Activated CD8-positive, alpha-beta memory T cell treated with anti-CD3 and anti-CD28 coated beads for 1 hour (primary cell): ENCODE measurements at regions not wholly inside any gene's neighbourhood (a gene's known extent, or its start where the extent isn't known, plus 50 kb on each side); places are given as distances from the start of the nearest gene placed in this dataset.
A peak's percentile ranks its signal among the peaks of the same experiment; 100 is the strongest.
"Not testable (repeated sequence)": the region's sequence is repeated elsewhere in the genome, so short reads cannot be mapped to it uniquely, and the experiment has no call there.

Experiments used
- DNase-seq, 2 donors: peaks; one replicate each; pipeline ENCODE4 v3.0.0-alpha.2; 2020; ENCODE audit warnings: low read depth in 1 of 2; ENCODE audit errors: extremely low read depth in 1 of 2

DNA sequence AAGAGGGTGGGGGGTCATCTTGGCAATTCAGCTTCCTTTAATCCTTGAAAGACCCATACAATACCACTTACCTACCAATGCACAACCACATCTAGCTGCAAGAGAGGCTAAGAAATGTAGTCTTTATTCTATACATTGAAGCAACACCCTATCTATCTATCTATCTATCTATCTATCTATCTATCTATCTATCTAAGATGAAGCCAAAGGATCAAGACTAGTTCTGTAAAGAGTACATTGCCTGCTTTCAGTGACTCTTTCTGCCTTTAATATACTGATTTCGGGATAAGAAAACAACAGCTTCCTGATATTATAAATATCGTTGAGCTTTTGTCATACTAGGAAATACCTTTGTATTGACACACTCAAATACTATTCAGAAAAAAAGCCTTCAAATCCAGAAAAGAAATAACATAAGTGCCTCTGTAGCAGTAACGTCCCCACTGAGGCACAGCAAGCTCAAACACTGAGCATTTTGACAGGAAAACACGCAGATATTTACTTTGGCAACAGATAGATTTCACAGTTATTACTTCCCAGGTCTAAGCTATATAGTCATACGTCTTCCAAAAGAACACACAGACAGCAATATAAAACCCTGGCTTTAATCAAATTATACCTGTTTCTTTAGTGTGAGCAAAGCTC, 139.4 kb upstream of the SERTAD2 start:
- DNase-seq, result no peak

DNA sequence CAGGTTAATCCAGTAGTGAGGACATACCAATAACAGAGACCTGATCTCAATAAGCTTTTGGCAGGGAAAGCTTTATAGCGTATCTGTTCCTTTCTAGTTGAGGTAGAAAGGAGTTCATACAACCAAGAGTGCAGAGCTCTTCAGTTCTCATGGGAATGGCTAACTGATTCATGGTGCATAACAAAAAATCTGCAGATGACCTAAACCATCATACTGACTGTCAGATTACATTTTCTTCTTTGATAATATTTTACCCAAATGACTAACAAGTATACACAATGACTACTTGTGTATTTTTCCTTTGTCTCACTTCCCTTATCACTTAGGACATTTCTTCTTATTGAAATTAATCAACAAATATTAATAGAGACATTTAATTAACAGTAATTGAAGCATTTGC, 140.0 kb upstream of the SERTAD2 start:
- DNase-seq, result no peak

DNA sequence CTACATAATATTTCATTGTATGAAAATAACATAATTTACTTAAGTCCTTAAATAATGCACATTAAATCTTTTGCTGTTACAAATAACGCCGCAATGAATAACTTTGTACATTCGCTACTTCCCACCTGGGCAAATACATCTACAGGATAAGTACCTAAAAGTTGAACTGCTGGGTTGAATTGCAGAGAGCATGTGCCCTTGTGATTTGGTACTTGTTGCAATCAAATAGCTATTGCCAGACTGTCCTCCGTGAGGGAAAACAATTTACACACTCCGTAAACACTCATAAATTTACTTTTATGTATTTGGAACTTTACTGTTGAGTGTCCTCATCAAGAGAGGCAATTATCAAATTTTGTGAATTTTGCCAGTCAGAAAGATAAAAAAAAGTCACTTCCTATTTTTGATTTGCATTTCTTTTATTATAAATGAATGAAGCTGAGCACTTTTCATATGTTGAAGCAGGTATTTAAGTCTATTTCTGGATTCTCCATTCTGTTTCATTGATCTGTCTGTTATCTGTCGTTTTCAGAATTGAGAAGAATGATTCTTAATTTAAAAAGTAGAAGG, 140.8 kb upstream of the SERTAD2 start:
- no peak for DNase-seq

DNA sequence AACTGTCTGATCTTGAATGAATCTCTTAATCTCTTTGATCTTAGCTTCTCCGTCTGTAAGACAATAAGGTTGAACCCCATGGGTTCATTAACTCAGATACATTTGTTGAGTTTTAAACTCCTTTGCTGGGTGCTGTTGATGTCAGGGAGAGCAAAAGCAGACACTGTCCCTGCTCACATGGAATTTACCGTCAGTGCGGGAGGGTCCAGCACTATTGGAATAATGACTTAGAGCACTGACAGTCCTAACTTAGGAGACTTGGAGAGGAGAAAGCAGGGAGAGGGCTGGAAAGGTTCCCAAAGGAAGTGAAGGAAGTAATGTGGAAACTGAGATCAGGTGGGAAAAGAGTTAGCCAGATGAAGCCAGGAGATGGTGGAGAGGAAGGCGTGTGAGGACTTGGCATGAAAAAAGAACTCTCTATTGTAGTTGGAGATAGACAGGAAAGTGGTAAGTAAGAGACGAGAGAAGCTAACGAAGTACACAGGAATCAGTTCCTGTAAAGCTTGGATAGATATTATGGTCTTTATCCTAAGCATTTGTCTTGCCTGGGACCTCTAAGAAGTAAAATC, 141.4 kb upstream of the SERTAD2 start:
- no peak for DNase-seq

DNA sequence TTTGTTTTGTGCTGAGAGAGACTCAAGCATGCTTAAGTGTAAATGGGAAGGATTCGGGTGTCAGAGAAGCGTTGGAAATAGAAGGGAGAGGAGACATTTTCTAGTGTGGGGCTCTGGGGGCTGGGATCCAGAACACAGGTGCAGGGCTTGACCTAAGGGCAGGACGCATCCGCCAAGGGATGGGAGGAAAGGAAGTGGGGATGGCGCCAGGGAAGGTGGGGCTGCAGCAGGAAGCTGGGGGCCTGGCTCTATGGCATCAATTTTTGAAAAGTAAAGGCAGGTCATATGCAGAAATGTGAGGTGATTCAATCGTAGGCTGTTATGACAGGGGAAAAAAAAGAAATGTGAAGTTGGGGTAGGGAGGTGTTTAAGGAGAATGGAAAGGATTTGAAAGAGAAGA, 143.2 kb upstream of the SERTAD2 start:
- DNase-seq, result no peak

DNA sequence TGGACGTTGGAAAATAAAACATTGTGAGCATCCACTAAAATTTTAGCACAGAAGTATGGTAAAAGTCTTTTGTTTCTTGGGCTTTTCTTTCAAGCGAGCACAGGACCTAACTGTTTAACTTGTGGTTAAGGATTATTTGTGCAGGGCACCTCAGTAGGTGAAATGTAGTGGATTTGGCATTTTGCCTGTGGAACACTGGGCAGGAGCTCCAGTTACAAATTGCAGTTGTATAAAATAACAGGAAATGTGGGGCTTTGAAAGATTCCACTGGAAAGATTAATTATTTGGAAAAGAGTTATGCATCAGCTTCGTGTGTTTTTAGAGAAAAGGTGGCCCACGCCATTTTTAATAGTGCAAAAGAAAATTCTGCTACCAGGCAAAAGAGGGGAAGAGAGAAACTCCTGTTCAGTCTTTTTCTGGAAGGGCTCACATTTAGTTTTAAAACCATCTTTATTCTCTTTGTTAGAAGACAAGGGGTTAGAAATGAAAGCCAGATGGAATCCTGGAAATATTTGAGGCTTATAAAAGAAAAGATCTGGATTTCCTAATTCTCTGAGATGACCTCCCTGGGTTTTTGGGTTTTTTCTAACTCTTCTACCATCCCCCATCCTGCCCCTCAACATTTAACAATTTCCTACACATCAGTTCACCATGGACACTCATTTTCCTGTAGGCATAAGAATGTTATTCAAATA, 144.3 kb upstream of the SERTAD2 start:
- no peak for DNase-seq

DNA sequence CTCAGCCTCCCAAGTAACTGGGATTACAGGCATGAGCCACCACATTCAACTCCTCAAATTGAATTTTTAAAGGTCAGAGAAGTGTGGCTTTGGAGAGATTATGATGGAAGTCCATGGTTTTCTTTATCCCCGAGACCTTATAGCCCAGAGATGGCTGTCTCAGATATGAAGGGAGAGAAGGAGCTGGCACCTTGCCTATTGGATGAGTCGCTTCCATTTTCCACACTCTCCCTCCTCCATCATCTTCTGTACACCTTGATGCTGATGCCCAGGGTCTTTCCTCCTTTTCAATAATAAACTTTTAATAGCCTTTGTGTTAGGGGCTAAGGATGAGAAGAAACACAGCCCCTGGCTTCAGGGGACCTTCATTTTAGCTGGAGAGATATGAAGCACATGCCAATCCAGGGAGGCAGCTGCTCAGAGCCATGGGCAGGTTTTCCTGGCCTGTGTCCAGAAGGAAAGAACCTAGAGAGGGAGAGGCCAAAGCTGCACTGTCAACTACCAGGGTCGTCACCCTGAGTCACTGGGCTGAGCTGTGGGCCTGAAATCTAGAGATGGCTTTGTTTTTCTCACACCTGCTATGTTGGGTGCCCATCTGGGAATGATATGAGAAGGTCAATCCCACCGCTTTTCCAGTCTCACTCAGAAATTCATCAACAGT, 146.0 kb upstream of the SERTAD2 start:
- DNase-seq, result no peak

DNA sequence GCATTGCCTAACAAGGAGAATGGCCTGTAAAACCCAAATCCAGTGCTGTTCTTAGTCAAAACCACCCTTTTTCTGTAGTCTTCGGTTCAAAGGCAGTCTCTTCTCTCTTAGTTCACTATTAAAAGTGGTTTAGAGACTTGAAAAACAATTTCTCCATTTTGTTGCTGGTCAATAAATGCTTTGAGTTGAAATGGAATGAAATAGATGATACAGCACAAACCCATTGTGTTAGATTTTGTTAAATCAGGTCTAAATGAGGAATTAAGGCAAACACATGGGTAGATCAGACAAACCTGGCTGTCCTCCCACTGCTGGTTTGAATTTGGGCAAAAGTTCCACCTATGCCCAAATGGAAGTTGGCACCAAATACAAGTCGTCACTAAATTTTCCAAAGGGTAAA, 150.1 kb upstream of the SERTAD2 start:
- no peak for DNase-seq

DNA sequence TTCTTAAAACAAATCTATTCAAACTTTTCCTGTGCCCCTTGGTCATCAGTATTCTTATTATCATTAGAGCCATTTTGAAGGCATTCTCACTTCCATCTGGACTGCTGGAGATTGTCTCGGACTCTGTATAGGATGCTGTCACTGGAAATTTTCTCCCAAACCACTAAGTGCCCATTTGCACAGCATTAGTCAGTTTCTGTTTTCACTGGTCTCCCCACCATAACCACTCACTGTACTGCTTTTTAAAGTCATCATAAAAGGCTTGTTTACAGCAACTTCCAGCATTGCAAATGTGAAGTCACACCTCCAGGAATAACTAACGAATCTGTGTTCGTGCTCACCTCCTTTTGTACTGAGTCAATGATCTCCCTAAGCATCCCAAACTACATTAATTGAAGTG, 150.9 kb upstream of the SERTAD2 start:
- DNase-seq, result no peak

DNA sequence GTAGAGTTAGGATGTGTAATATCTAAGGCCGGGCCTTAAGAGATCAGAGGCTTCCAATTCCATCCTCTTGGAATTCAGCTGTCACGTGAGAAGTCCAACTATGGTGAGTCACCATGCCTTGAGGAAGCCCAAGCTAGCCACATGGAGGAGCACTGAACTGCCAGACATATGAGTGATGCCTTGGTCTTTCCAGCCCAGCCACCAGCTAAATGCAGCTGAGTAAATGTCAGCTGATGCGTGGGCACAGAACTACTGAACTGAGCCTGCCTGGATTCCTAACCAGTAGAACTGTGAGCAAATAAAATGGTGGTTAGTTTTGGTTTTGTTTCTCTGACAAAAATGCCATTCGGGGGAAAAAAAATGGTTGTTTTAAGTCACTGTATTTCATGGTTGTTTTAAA, 153.7 kb upstream of the SERTAD2 start:
- no peak for DNase-seq

DNA sequence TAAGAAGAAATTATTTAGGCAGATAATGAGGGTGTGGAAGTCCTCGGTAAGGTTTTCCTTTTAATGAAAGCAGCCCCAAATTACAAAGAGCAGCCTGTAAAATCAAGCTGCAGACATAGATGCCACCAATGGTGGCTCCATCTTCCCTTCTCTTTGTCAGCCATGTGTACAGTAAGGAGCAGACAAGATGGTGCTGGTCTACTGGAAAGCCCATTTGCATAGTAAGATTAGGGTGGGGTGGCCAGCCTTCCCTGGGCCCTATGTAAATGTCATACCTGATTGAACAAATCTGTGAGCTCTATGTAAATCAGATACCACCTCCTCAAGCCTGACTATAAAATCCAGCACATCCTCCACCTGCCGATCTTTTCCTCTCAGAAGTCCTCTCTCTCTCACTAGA, 154.4 kb upstream of the SERTAD2 start:
- no peak for DNase-seq

DNA sequence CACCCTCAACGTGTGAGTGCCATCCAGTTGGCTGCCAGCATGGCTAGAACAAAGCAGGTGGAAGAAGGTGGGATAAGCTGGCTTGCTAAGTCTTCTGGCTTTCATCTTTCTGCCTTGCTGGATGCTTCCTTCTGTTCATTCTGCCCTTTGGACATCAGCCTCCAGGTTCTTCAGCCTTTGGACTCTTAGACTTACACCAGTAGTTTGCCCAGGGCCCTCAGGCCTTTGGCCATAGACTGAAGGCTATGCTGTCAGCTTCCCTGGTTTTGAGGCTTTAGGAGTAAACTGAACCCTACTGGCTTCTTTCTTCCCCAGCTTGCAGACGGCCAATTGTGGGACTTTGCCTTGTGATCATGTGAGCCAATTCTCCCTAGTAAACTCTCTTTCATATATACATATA, 155.0 kb upstream of the SERTAD2 start:
- no peak for DNase-seq

DNA sequence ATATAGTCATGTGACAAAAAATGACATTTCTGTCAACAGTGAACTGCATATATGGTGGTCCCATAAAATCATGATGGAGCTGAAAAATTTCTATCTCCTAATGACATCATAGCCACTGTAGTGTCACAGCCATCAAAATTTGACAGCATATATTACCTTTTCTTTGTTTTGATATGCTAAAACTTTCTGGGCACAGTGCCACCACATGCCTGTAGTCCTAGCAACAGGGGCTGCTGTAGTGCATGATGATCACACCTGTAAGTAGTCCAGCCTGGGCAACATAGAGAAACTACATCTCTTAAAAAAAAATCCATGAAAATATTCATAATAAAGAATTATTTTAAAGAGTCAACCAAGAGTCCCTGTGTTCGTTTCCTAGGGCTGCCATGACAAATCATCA, 155.5 kb upstream of the SERTAD2 start:
- no peak for DNase-seq

DNA sequence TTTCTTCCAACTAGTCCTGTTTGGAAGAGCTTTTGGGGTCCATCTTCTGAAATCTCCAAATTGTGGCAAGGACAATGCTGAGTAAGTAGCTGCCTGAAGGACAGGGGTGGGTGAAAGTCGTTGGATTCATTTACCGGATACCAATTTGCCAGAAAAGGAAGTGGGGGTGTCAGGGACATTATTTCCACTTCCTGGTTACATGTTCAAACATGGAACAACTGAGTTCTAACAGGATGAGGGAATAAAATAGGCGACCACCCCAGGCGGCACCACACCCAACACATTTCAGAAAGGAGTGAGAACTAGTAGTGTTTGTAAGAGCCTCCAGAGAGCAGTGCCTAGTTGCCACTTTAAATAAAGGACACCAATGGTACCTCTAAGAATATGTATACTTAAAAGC, 158.6 kb upstream of the SERTAD2 start:
- no peak for DNase-seq

DNA sequence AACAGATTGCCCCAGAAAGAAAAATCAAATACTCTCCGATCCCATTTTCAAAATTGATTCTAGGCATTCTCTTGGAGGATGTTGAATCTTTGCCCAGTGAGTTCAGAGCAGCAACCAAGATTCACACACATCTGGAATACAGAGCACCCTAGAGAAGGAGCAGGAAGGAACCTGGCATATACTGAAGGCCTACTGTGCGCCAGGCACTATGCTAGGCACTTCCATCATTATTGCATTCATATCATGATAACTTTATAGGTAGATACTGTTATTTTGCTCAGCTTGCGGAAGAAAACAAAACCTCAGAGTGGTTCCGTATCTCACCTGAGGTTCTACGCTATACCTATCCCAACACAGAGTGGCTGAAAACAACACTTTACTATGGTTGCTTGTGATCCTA, 160.3 kb upstream of the SERTAD2 start:
- no peak for DNase-seq

DNA sequence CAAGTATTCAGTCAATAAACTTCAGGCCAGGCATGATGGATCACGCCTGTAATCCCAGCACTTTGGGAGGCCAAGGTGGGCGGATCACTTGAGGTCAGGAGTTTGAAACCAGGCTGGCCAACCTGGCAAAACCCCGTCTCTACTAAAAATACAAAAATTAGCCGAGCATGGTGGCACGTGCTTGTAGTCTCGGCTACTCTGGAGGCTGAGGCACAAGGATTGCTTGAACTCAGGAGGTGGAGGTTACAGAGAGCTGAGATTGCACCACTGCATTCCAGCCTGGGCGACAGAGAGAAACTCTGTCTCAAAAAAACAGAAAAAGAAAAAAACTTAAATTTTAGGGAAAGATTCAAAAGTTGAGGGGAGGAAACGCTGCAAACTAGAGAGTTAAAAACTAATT, 162.8 kb upstream of the SERTAD2 start:
- not testable (repeated sequence) for DNase-seq

DNA sequence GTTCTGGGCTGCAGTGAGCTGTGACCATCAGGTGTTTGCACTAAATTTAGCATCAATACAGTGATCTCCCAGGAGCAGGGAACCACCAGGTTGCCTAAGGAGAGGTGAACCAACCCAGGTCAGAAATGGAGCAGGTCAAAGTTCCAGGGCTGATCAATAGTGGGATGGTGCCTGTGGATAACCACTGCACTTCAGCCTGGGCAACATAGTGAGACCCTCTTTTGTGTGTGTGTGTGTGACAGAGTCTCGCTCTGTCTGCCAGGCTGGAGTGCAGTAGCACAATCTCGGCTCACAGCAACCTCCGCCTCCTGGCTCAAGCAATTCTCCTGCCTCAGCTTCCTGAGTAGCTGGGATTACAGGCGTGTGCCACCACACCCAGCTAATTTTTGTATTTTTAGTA, 163.7 kb upstream of the SERTAD2 start:
- no peak for DNase-seq

DNA sequence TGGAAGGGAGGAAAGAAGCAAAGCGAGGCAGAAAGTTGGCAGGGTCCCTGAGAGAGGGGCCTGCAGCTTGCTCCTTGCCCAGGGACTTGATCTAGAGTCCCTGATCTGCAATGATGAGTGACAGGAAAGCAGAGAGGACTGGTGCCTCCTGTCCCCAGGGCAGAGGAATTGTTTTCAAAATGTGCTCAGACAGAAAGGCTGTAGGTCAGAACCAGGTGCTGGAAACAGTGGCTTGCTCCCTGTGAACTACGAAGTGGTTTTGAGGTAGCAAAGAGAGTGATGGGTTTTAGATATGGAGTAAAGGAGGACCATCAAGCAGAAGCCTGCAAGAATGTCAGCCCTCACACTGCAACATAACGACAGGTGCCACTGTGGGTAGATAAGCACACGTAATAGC, 164.9 kb upstream of the SERTAD2 start:
- DNase-seq, result no peak

DNA sequence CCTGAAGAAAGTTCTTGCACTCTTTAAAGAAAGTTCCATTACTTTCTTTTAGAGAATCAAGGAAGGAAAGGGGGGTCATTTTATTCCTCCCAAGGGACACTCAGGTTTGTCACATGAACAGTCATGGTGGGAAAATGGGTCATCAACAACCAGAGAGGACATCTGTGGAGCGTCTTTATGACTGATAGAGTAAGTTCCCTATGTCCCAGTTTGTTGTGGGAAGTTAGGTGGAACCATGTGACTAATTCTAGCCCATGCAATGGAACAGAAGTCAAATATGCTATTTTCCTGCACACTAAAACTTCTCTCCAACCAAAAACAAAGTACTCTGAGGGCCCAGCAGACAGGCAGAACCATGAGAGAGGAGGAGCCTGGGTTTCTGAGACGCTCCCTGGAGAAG, 165.6 kb upstream of the SERTAD2 start:
- no peak for DNase-seq

DNA sequence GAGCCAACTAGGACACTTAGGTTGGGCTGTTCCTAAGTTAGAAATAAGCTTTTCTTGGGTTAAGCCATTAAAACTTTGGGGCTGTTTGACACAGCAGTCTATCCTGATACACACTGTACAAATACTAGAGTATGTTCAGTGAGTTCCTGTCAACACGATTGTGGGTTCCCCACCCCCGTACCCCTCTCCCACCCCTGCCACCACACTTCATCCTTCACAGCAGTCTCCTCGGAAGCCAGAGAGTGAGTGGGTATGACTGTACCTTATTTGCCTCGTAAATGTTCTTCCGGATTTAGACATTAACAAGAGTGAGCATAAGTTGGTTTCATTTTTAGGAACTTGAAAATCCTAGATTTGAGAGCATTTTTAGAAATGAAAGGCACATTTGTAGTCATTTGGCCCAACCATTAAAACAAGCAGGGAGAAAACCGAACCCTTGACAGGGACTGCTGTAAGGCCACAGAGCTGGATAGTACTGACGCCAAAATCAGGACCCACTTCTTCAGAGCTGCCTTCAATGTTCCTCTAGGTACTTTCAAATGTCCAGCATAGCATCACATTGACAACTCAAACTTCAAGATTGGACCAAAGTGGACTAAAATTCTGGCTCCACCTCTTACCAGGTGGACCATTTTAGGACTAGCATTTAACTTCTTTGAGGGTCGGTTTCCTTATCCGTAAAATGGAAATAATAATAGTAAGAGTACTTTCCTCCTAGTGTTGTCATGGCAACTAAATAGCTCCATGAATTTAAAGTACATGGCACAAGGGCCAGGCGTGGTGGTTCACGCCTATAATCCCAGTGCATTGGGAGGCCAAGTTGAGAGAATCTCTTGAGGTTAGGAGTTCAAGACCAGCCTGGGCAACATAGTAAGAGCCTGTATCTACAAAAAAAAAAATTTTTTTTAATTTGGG, 166.3 kb upstream of the SERTAD2 start:
- peak; percentile 5 to 11 for DNase-seq

DNA sequence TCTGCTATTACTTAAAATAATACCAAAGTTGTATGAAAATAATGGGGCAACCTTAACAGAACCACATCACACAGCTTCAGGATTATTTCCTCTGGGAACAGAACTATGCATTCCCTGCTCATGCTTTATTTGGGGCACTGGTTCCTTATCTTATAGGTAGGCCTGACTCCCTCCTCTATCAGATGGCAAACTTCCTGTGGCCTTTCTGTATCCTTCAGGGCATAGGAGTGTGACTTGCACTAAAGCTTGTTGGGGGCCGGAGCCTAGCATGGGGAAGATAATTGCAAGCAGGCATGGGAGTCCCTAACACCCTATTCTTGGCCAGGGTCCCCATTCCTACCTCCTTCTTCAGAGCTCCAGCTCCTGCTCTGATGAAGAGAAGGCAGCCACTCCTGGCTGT, 167.2 kb upstream of the SERTAD2 start:
- DNase-seq, result no peak
